ENCODE measurements at regions not wholly inside any gene's neighbourhood (a gene's known extent, or its start where the extent isn't known, plus 50 kb on each side); places are given as distances from the start of the nearest gene placed in this dataset.

GRCh38 chr3:176561826-176562225 is 635.5 kb downstream of the TBL1XR1 start:
- Histone ChIP-seq H3T11ph (ENCODE audit: low read length) (no peak overlapping the region), H2BK15ac (ENCODE audit: low read depth, low read length) (no peak overlapping the region), H3K4ac (ENCODE audit: low read depth, low read length) (no peak overlapping the region), H3K27me3 (ENCODE audit: insufficient read depth, low read length) (no peaks in the 10 kb centered on the region), H3K27ac (ENCODE audit: insufficient read length, low read depth, low read length) (no peak overlapping the region), H3K56ac (ENCODE audit: insufficient read length, low read depth, low read length) (no peak overlapping the region), H4K8ac (replicated peaks; ENCODE audit: insufficient read length, low read depth, low read length) (no peak overlapping the region), H3K23ac (ENCODE audit: insufficient read length, low read depth, low read length) (no peak overlapping the region), H2AK5ac (ENCODE audit: insufficient read length, low read length) (no peak overlapping the region), H4K5ac (ENCODE audit: insufficient read length, low read depth, low read length) (no peak overlapping the region), H3K9ac (ENCODE audit: extremely low read depth, insufficient read length, low read length) (no peak overlapping the region), H2BK5ac (ENCODE audit: insufficient read length, low read length) (no peak overlapping the region), H4K20me1 (ENCODE audit: control insufficient read depth, insufficient read depth, insufficient read length) (no peaks in the 10 kb centered on the region), H2BK20ac (ENCODE audit: low read depth, low read length, poor library complexity, severe bottlenecking) (no peak overlapping the region), H3K79me1 (ENCODE audit: insufficient read depth, low read depth, low read length, poor library complexity, severe bottlenecking) (no peaks in the 10 kb centered on the region), H2BK12ac (ENCODE audit: insufficient read length, low read depth, low read length) (no peak overlapping the region), H2BK120ac (ENCODE audit: low read depth, low read length, poor library complexity, severe bottlenecking) (no peak overlapping the region), H4K91ac (ENCODE audit: insufficient read length, low read depth, low read length) (no peak overlapping the region), H3K23me2 (ENCODE audit: insufficient read length, low read depth, low read length, poor library complexity, severe bottlenecking) (no peaks in the 10 kb centered on the region), H2AFZ (ENCODE audit: low read length) (no peak overlapping the region), H3K9me3 (ENCODE audit: control insufficient read depth, low read depth, low read length) (no peaks in the 10 kb centered on the region), H3K18ac (ENCODE audit: insufficient read length, low read depth, low read length) (no peak overlapping the region), H3K14ac (ENCODE audit: insufficient read depth, low read length) (no peak overlapping the region), H3K4me2 (ENCODE audit: insufficient read depth, insufficient read length, low read length) (no peak overlapping the region), H3K79me2 (ENCODE audit: insufficient read depth, low read length) (no peaks in the 10 kb centered on the region), H3K4me1 (ENCODE audit: insufficient read depth, low read length) (peaks cover 5% of the 10 kb centered on the region; the same call in 1 of the 2 replicates)
- peak overlapping the region in 1 of 3 experiments; percentile 1; a peak in 3 of 7 replicates for H3K27ac Mint-ChIP-seq
- H3K9me3 Mint-ChIP-seq, result peaks cover 15 to 19% of the 10 kb centered on the region in 2 experiments
- no peak for TF ChIP-seq CTCF (conservative IDR thresholded peaks at IDR 0.05)
- no CpG with 5 or more reads among the region's 3 CpGs for WGBS (ENCODE audit: extremely low coverage, insufficient read length, low lambda C conversion rate)
- peaks cover 6 to 17% (median 9%) of the 10 kb centered on the region in 3 experiments for H3K36me3 Mint-ChIP-seq (ENCODE audit: insufficient read depth in 1 of 3, low read depth in 3 of 3)
- no peaks in the 10 kb centered on the region for H3K27me3 Mint-ChIP-seq (ENCODE audit: low read depth)
- no peak overlapping the region for H3K4me3 Mint-ChIP-seq
- no peak for DNase-seq
- H3K4me1 Mint-ChIP-seq, result peaks cover 2 to 12% of the 10 kb centered on the region in 2 experiments

All from H9 (cell line).